ENCODE measurements at regions not wholly inside any gene's neighbourhood (a gene's known extent, or its start where the extent isn't known, plus 50 kb on each side); places are given as distances from the start of the nearest gene placed in this dataset.
"Not testable (repeated sequence)": the region's sequence is repeated elsewhere in the genome, so short reads cannot be mapped to it uniquely, and the experiment has no call there.

- TF ChIP-seq EZH2 (IDR thresholded peaks at IDR 0.05; ENCODE audit: borderline replicate concordance, low read length) = no peak
- no peak for TF ChIP-seq CTCF (IDR thresholded peaks at IDR 0.05; ENCODE audit: low read length)
- no peaks in the 10 kb centered on the region for H3K9me3 ChIP-seq (ENCODE audit: low read length)
- no peaks in the 10 kb centered on the region for H3K4me1 ChIP-seq (ENCODE audit: insufficient read depth, low read length, severe bottlenecking)
- no peak overlapping the region for H3K27ac ChIP-seq (ENCODE audit: low read depth, low read length, poor library complexity, severe bottlenecking)
- H3K27me3 ChIP-seq (ENCODE audit: insufficient read depth, low read length) = no peaks in the 10 kb centered on the region; the same call in 1 of the 2 replicates
- no peaks in the 10 kb centered on the region for H3K79me2 ChIP-seq (ENCODE audit: insufficient read depth, low read length)
- no peaks in the 10 kb centered on the region for H3K36me3 ChIP-seq (ENCODE audit: insufficient read depth, low read length)
- no peaks in the 10 kb centered on the region for H3F3A ChIP-seq (ENCODE audit: insufficient read depth, low read length)
- H4K20me1 ChIP-seq (ENCODE audit: insufficient read depth, low read length) = no peaks in the 10 kb centered on the region
- no peak overlapping the region for H3K9ac ChIP-seq (ENCODE audit: low read length)
- no peak overlapping the region for H3K4me3 ChIP-seq (ENCODE audit: low read depth, low read length, poor library complexity, severe bottlenecking)
- no peak overlapping the region for H2AFZ ChIP-seq (ENCODE audit: low read length)
- no peaks in the 10 kb centered on the region for H3K9me2 ChIP-seq (ENCODE audit: low read depth, low read length)
- H3K4me2 ChIP-seq (ENCODE audit: low read length) = no peak overlapping the region
Measured at GRCh38 chr2:239818531-239819011, 206.6 kb downstream of the NDUFA10 start.

- Histone ChIP-seq H3K27ac (ENCODE audit: low read depth, low read length, poor library complexity, severe bottlenecking) (no peak overlapping the region), H3F3A (ENCODE audit: insufficient read depth, low read length) (no peaks in the 10 kb centered on the region), H3K4me1 (ENCODE audit: insufficient read depth, low read length, severe bottlenecking) (no peaks in the 10 kb centered on the region), H3K9me3 (ENCODE audit: low read length) (no peaks in the 10 kb centered on the region), H3K36me3 (ENCODE audit: insufficient read depth, low read length) (no peaks in the 10 kb centered on the region), H3K9ac (ENCODE audit: low read length) (no peak overlapping the region), H3K79me2 (ENCODE audit: insufficient read depth, low read length) (no peaks in the 10 kb centered on the region), H3K9me2 (ENCODE audit: low read depth, low read length) (no peaks in the 10 kb centered on the region), H3K4me2 (ENCODE audit: low read length) (no peak overlapping the region), H3K27me3 (ENCODE audit: insufficient read depth, low read length) (no peaks in the 10 kb centered on the region; the same call in 1 of the 2 replicates), H4K20me1 (ENCODE audit: insufficient read depth, low read length) (no peaks in the 10 kb centered on the region), H3K4me3 (ENCODE audit: low read depth, low read length, poor library complexity, severe bottlenecking) (no peak overlapping the region), H2AFZ (ENCODE audit: low read length) (no peak overlapping the region)
- TF ChIP-seq EZH2 (IDR thresholded peaks at IDR 0.05; ENCODE audit: borderline replicate concordance, low read length) (no peak), CTCF (IDR thresholded peaks at IDR 0.05; ENCODE audit: low read length) (no peak)
Measured at GRCh38 chr2:239818086-239818485, 207.1 kb downstream of the NDUFA10 start.

- H4K20me1 ChIP-seq (ENCODE audit: insufficient read depth, low read length); H3K4me1 ChIP-seq (ENCODE audit: insufficient read depth, low read length, severe bottlenecking); H3K79me2 ChIP-seq (ENCODE audit: insufficient read depth, low read length); H3F3A ChIP-seq (ENCODE audit: insufficient read depth, low read length); H3K9ac ChIP-seq (ENCODE audit: low read length); H3K4me2 ChIP-seq (ENCODE audit: low read length); H2AFZ ChIP-seq (ENCODE audit: low read length); H3K27ac ChIP-seq (ENCODE audit: low read depth, low read length, poor library complexity, severe bottlenecking); H3K9me3 ChIP-seq (ENCODE audit: low read length); H3K4me3 ChIP-seq (ENCODE audit: low read depth, low read length, poor library complexity, severe bottlenecking); H3K9me2 ChIP-seq (ENCODE audit: low read depth, low read length); H3K36me3 ChIP-seq (ENCODE audit: insufficient read depth, low read length); H3K27me3 ChIP-seq (ENCODE audit: insufficient read depth, low read length): not testable (repeated sequence)
Measured at GRCh38 chr2:239817468-239818031, 207.6 kb downstream of the NDUFA10 start.

All from OCI-LY1 (cell line).